HG03175 (cell line): ENCODE measurements at regions not wholly inside any gene's neighbourhood (a gene's known extent, or its start where the extent isn't known, plus 50 kb on each side); places are given as distances from the start of the nearest gene placed in this dataset.

Experiments
- ATAC-seq: cut with Tn5 transposase; IDR thresholded peaks from one replicate; pipeline ENCODE4 v1.9.1; 2021; ENCODE audit warnings: mild to moderate bottlenecking, moderate library complexity; ENCODE audit not compliant: unreplicated experiment

DNA sequence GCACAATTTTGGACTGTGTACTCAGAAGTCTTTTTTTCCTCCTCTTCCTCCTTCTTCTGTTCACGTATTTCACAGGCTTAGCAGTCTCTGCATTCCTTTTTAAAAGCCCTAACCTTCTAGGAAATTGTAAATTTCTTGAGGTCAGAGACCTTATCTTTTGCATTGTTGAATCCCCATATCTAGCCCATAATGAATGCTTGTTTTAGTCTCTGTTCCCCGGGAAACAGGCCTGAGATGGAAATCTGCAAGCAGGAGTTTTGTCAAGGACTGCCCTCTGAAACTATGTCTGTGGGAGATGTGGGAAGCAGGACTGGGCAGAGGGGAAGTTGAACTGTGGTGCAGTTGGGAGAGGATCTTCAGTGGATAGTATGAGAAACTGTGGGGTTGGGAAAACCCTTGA, 272.2 kb upstream of the DAB1 start:
- no peak for ATAC-seq

DNA sequence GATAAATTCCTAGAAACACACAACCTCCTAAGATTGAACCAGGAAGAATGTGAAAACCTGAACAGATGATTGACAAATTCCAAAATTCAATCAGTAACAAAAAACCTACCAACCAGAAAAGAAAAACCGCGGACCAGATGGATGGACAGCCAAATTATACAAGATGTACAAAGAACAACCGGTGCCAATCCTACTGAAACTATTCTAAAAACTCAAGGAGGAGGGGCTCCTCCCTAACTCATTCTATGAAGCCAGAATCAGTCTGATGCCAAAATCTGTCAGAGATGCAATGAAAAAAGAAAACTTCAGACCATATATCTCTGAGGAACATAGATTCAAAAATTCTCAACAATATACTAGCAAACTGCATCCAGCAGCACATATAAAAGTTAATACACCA, 262.4 kb upstream of the DAB1 start:
- no peak for ATAC-seq

DNA sequence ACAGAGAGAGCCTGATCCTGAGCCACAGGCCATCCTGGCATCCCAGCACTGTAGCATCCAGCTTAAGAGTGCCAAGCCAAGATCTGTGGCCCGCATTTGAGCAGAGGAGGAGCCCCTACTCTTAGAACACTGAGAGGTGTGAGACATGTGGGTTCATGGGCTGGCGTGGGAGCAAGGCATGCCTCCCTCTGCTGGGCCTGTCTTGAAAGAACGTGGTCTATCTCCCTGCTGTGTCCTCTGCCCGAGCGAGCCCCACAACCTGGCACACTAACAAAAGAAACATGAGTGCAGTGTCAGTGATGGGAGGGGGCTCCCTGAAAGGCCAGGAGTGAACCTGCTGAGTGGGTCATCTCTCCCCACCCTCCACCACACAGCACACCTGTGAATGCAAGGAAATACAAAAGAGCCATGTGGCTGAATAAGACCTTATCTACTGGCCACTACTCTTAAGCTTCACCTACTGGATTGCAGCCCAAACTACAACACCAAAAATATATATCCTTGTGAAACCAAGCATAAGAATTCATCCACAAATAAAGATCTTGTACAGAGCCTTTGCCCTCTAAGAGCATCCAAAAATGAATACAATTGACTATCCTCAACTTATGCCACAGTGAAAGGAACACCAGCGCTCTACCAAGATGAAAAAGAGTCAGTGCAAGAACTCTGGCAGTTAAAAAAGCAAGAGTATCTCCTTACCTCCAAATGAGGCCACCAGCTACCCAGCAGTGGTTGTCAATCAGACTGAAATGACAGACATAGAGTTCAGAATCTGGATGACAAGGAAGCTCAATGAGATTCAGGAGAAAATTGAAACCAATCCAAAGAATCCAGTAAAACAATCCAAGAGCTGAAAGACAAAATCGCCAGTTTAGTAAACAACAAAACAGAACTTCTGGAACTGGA, 259.4 kb upstream of the DAB1 start:
- no peak for ATAC-seq

DNA sequence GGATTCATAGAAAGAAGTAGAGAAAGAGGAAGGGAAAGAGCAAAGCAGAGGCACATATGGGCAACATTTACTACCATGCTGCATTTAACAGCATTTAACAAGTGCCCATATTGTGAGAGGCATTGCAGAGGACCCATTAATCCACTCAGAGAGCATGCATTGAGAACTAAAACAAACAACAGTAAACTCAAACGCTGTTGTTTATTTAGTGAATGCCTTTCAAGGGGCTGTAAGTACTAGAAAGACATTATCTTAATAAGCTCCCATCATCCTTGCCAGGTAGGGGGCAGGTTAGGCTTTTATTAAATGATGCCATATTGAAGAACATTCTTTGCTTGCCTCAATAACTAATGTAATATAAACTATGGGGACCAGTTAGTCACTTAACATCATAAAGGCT, 254.3 kb upstream of the DAB1 start:
- ATAC-seq, result no peak

DNA sequence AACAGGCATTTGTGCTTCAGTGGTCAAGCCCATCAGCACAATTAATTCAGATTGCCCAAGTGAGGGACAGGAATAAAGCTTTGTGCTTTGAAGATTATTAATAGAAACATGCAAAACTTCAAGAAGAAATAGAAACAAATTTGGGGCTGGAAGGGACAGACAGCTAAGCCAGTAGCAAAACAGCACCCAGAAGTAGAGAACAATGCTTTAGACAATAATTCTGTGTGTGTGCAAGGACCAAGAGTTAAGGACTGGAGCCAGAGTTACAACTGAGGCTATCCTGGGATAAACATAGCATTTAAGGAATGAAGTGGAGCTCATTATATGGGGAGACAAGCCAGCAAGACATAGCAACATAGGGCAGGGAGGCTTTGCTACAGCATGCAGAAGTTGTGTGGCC, 251.9 kb upstream of the DAB1 start:
- ATAC-seq, result no peak

DNA sequence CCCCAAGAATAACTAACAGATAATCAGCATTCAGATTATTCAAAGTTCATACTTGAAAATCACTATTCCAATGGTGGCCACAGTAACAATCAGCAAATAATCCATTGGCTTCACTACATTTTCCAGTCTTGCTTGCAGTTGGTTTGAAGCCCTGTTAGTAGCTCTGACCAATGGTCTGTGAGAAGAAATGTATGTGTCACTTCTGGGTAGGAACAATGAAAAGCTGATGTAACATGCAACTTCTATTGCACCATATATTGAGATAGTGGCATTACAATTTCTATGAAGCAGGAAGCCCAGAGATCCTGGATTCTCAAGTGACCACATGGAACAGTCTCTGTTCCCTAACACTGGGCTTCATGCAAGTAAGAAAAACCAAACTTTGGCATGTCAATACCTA, 250.9 kb upstream of the DAB1 start:
- no peak for ATAC-seq

DNA sequence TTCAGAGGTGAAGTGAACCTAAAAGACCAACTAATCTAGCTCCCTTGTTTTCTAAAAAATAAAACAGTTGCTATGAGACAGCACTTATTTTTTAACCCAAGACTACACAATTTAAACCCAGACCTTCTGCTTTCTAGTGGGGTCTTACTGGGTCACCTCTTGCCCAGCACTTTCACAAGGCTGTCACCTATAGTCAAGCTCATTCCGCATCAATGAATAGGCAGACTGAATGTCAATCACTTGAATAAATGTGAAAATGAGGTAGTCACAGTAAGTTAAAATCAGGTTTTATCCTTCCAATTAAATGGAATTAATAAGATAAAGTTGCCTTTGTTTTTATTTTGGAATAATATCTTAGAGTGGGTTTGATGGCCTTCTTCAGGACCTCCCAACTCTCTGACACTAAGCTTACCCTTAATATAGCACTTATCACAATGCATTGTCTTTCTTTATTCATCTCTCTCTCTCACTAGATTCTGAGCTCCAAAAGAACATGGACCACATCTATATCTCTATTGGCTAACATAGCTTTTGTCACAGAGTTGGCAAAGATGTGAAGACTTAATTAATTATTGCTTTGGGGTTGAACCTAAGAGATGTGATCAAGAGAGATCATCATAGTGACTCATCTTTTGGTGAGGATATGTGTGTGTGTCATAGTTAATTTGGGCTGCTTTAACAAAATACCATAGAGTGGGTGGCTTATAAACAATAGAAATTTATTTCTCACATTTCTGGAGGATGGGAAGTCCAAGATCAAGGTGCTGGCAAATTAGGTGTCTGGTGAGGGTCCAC, 248.7 kb upstream of the DAB1 start:
- ATAC-seq, result no peak

DNA sequence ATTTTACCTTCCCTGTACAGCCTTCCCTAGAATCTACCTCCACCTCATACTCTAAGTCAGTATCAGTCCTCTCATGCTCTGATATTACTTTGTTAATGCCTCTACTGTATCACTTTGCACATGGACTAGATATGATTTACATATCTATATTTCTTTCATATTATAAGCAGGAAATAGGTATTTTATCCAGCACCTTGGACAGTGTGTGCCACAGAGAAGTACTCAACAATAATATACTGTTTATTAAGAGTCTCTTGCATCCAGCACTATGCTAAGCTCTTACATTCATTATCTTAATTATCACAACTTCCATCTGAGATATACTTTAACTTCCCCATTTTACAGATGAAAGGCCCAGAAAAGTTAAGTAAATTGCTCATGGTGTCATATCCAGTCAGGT, 247.9 kb upstream of the DAB1 start:
- ATAC-seq, result no peak

DNA sequence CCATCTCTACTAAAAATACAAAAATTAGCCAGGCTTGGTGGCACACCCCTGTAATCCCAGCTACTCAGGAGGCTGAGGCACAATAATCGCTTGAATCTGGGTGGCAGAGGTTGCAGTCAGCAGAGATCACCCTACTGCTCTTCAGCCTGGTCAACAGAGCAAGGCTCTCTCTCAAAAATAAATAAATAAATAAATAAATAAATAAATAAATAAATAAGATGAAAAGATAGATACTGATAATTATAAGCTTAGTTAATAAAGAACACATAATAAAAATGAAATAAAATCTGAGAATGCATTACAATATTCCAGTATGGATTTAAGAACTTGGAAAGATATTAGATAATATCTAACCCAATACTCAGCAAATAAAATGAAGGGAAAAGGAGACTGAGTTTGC, 235.9 kb upstream of the DAB1 start:
- no peak for ATAC-seq

DNA sequence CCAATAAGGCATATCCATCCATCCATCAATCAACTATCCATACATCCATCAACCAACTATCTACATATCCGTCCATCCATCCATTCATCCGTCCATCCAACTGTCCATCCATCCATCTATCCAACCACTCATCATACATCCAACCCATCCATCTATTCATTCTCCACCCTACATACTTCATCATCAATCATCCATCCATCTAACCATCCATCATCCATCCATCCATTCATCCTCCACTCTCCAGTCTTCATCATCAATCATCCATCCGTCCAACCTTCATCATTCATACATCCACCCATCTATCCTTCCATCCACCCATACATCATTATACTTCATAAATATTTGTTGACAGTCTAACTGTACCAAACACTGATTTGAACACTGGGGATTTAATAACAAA, 231.3 kb upstream of the DAB1 start:
- ATAC-seq, result no peak

DNA sequence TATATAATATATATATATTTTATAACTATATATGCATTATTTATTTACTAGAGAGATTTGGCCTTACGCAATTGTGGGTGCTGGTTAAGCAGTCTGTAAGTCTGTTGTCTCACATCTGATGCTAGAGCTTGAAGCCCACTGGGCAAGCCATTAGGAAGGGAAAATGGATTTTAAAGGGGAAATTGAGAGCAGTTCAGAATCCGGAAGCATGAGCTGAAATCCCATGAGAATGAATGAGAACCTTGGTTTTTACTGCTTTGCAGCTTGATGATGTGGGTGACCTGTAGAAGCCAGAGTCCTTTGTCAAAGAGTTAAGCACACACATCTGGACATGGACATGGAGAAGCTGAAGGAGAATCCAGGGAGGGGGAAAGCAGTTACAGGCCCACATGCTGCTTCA, 220.8 kb upstream of the DAB1 start:
- ATAC-seq, result no peak

DNA sequence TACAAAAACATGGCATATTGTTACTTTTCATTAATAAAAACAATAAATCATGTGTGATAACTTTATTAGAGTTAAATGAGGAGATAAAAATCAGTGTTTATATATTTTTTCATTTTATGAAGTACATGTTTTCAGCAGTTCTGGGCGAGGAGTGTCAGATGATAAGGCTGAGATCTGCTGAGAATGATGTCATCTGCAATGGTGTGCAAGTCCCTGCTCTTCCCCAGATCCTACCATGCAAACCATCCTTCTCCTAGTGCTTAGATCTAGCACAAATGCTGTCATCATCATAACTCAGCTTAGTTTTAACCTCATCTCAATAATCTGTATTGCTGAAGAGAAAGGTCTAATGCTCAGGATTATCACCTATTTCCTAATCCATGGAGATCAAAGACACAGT, 214.4 kb upstream of the DAB1 start:
- ATAC-seq, result no peak

DNA sequence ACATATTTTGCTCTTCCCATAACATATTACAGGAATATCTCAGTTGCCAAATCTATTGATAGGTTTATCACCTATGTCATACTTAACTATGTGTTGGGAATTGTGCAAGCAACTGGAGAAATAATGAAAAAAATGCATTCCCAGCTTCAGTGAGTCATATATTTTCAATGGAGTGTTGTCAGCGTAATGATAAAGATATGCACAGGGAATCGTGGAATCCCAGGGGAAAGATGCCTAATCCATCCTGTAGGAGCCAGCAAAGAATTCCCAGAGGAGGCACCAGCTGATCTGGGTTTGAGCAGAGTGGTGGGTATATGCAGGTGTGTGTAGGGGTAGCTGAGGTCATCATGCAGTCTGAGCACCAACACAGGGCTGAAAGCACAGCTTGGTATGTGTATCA, 213.3 kb upstream of the DAB1 start:
- ATAC-seq, result no peak

DNA sequence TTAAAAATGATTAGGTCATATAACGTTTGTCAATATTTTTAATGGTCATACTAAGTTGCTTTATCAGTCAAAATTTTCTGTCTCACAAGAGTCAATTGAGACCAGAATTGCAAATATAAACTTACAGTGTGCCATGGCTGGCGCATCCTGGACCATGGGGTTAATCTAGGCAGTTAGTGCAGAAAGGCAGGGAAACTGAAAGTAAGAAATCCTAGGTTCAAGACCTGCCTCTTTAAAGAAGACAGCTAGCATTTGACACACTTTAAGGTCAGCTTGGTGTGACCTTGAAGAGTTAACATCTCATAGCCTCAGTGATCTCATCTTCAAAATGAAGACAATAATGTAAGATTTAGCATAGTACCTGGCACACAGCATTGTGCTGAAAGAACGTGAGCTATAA, 210.0 kb upstream of the DAB1 start:
- no peak for ATAC-seq

DNA sequence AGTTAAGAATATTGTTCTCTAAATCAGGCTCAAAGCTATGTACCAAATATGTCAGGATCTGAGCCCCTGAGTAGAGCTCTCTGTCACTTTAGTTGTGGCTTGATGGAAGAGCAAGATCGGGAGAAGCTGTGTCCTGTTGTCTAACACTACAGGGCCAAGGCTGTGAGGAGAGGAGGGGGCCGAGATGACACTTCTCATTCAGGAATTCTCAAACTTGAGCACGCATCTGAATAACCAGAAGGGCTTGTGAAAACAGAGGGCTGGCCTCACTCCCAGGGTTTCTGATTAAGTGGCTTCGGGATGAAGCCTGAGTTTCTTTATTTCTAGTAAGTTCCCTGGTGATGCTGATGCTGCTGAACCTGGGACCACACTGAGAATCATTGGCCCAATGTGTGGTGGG, 209.2 kb upstream of the DAB1 start:
- no peak for ATAC-seq

DNA sequence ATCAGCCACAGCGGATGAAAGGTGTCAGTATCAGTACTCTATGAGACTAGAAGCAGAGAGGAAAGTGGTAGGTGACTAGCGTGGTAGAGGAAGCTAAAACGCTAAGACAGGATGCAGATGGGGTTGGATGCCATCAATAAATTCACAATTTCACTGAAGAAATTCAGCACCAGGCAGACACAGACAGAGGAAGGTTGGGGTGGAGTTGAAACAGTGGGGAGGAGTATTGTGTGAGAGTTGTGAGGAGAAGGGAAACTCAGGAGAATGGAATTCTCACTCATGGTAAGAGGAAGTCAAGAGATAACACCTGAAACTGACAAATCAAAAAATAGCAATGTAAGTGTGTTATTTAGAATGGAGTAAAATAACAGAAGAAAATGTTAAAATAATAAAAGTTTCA, 208.5 kb upstream of the DAB1 start:
- no peak for ATAC-seq

DNA sequence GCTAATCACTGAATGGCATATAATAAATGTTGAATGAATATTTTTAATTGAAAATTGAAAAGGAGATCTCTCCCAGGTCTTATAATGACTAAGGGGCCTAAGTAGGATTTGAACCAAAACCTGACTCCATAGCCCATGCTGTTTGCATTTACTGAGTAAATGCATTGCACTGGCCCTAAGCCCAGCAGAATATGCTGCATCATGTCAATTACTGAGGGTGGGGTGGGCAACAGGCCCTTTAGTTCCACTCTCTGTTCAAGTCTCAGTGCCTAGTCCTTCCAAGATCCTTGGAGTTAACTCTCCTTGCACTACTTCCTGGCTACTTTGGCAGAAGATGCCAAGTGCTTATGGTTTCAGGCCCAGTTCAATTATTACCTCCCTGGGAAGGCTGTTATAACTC, 203.8 kb upstream of the DAB1 start:
- ATAC-seq, result no peak

DNA sequence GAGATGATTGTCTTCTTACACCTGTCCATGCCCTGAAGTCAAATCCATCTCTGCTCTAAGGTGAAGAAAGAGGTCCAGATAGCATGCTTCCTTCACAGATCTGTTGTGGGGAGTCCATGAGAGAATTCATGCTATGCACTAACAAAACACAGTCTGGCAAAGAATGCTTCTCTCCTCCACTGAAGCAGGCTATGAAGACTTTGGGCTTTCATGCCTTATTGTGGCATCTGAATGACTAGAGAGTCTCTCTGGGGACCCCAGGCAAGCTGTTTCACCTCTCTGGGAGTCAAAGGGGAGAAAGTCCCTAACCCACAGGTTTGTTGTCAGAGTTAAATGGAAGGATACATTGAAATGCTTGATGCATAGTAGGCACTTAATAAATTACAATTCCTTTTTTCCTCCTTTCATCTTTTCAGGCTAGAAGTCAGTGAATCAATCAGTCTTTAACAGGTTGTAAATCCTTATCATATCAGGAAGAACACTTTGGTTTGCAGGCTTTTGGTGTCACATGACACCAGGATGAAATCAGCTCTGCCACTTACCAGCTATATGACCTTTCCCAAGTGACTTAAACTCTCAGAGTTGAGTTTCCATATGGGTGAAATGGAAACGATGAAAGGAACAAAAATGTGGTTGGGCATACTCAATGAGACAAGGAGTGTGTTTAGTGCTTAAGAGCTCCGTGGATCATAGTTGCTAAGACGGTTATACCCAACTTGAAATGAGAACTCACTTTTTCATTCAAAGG, 200.1 kb upstream of the DAB1 start:
- ATAC-seq, result no peak

DNA sequence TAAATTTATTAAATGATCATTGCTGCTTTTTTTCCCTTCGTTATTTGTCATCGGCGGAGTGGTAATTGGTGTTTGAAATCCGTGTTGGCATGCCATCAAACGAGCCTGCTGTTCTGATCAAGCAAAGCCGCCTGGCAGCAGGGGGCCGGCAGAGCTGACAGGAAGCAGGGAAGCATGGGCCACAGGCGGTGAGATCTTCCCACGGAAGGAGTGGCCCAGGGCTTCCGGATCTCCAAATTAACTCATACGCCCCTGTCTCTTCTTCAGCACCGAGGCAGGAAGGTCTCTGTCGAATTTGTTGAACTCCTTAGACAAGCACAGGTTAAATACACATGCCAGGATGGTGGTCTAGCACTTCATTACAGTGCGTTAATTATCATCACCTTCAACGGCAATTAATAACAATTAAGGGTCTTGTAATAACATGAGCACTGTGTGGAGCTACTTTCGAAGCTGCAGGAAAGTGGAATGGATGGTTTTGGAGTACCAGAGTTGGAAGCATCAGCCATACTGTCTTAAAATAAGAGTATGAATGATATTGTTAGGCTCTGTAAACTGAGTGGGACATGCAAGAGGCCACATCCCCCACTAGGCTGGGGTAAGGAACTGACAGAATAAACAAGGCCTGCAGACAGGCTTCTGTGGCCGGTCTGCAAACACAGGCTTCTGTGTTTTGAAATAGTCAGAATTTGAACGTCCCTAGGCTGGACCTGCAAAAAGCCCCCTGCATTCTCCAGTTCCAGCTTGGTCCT, 199.4 kb upstream of the DAB1 start:
- ATAC-seq, result no peak

DNA sequence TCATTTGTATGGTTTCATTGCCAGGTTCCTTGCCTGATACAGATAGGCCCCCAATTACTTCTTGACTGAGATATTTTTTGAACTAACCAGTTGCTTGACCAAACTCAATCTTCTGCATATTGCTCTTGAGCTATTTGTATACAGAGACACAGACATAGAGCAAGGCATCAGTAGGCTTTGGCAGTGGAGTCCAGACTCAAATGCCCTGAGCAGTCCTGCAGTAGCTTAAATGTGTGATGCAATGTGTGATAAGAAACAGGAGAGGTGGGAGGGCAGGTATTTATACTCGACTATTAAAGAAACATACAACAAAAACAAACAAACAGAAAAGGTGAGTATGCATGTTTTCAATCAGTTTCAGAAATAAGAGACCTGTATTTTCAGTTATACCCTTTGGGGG, 197.9 kb upstream of the DAB1 start:
- no peak for ATAC-seq

DNA sequence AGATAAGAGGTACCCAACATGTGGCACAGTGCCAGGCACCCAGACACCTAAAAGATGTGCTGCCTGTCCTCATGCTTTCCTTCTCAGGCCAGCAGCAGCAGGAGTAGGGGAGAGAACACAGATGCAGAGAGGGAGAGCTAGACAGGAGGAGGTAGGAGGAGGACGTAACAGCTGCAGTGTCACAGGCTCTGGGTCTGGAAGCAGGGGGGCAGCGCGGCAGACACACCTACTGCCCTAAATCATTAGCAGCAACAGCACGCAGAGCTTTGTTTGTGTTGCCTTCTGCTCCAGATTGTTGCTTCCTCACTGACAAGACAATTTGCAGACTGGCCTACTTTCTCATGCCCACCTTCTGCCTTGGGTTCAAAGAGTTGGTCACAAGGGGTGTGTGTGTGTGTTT, 196.7 kb upstream of the DAB1 start:
- no peak for ATAC-seq
